Psoas muscle (tissue), 7 donors: ENCODE measurements at regions not wholly inside any gene's neighbourhood (a gene's known extent, or its start where the extent isn't known, plus 50 kb on each side); places are given as distances from the start of the nearest gene placed in this dataset.

Experiments
- ATAC-seq, 4 donors: fragments of 200-7000 bp; cut with Tn5 transposase; one replicate each; pipeline ENCODE4 v1.9.1; 2020; ENCODE audit warnings: moderate library complexity in 3 of 4, mild to moderate bottlenecking in 2 of 4
- DNase-seq, 2 donors: peaks; one replicate each; pipeline ENCODE4 v3.0.0-alpha.2; 2020
- H3K27ac ChIP-seq: fragments of 200-600 bp; one replicate; pipeline ENCODE4 v1.8.0; 2022
- H3K27me3 ChIP-seq, 3 donors: fragments of 200-600 bp in 1 of 3; one replicate each; pipeline versions ENCODE4 v1.6.1 to v1.8.0; 2013 to 2022; ENCODE audit warnings: low read length in 2 of 3, mild to moderate bottlenecking in 2 of 3, moderate library complexity in 1 of 3; ENCODE audit not compliant: insufficient read depth in 3 of 3
- H3K36me3 ChIP-seq, 2 donors: fragments of 200-600 bp in 1 of 2; one replicate each; pipeline versions ENCODE4 v1.6.1 to v1.8.0; 2013 to 2022; ENCODE audit warnings: low read depth in 1 of 2, mild to moderate bottlenecking in 1 of 2, moderate library complexity in 1 of 2; ENCODE audit not compliant: insufficient read depth in 1 of 2
- H3K4me1 ChIP-seq: fragments of 200-600 bp; one replicate; pipeline ENCODE4 v1.8.0; 2022
- H3K4me3 ChIP-seq: fragments of 200-600 bp; one replicate; pipeline ENCODE4 v1.8.0; 2022; ENCODE audit warnings: mild to moderate bottlenecking
- H3K9me3 ChIP-seq: fragments of 200-600 bp; one replicate; pipeline ENCODE4 v1.8.0; 2022
- WGBS, 3 donors: extraction: QIAGEN DNeasy Blood & Tissue Kit; methylation state at CpG; one replicate each; pipeline versions ENCODE4 v1.1.6 to v1.1.7; 2013; 5-methylcytosine and 5-hydroxymethylcytosine counted together
- intact Hi-C, 2 donors: fragments of 100-400 bp; cut with DNase I; formaldehyde crosslinking; loops; one replicate each; pipeline versions ENCODE4 v1.11.0 to v1.14.2; 2022
- TF ChIP-seq, protein P1 (sequence below): fragments of 200-600 bp; IDR thresholded peaks from one replicate; pipeline ENCODE4 v1.8.0; 2022; ENCODE audit warnings: antibody characterized with exemption
- donor health status: healthy with polysubstance abuse.
- donor health status: DM: no; HTN: no; CAD: no; lungs with moderate emphysema.
- donor health status: Bipolar disorder and iron deficiency.
- donor health status: healthy.
- donor health status: DM: yes; HTN: yes; CAD: no.
- donor health status: DM: no; HTN: no; CAD: no.
- donor health status: DM: yes; HTN: yes; CAD: no.

DNA sequence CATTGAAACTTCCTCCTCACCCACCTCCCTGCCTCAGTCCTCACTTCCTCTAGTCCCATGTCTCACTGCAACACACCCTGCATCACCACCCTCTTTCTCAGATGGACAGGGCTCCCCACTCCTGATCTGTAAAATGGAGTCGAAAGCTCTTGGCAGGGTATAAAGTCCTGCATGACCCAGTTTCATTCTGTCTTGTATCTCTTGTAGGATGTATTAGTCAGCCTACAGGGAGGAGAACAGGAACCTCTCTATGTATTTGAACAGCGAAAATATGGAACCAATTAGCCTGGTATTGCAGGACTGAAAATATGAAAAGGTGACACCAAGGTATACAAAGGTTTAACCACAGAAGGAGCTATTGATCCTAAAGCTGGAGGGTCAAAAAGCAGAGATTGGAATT is 156.9 kb upstream of the SNX19 start:
- Histone ChIP-seq H3K27ac (no peak overlapping the region), H3K27me3 (peaks cover 0 to 2% (median 0%) of the 10 kb centered on the region in 3 donors), H3K4me3 (no peak overlapping the region), H3K9me3 (no peaks in the 10 kb centered on the region), H3K36me3 (no peaks in the 10 kb centered on the region), H3K4me1 (no peaks in the 10 kb centered on the region)
- DNase-seq, result no peak
- WGBS, 3 donors, result 89 to 94% (median 91%) methylated on average over 2 of the region's 2 CpGs
- ATAC-seq, result no peak
- TF ChIP-seq, protein P1, sequence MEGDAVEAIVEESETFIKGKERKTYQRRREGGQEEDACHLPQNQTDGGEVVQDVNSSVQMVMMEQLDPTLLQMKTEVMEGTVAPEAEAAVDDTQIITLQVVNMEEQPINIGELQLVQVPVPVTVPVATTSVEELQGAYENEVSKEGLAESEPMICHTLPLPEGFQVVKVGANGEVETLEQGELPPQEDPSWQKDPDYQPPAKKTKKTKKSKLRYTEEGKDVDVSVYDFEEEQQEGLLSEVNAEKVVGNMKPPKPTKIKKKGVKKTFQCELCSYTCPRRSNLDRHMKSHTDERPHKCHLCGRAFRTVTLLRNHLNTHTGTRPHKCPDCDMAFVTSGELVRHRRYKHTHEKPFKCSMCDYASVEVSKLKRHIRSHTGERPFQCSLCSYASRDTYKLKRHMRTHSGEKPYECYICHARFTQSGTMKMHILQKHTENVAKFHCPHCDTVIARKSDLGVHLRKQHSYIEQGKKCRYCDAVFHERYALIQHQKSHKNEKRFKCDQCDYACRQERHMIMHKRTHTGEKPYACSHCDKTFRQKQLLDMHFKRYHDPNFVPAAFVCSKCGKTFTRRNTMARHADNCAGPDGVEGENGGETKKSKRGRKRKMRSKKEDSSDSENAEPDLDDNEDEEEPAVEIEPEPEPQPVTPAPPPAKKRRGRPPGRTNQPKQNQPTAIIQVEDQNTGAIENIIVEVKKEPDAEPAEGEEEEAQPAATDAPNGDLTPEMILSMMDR, result no peak
- intact Hi-C loops, result no loop called here

DNA sequence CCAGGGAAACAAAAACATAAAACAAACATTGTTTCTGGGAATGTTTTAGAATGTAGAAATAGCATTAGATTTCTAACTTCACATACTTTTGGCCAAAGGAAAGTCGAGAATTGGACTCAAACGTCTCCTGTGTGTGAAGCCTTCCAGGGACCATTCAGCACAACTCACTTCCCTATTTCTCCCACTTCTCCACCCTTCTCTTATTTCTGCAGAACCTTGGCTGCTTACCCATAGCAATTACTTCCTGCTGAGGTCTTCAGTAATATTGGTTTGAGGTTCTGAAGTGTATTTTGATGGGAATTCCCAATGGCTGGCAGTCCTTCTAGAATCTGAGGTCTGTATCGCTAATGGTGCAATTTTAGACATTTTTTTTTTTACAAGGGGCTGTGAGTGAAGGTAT is 158.3 kb upstream of the SNX19 start:
- DNase-seq, result no peak
- 45 to 61% (median 58%) methylated on average over 3 of the region's 3 CpGs for WGBS, 3 donors

DNA sequence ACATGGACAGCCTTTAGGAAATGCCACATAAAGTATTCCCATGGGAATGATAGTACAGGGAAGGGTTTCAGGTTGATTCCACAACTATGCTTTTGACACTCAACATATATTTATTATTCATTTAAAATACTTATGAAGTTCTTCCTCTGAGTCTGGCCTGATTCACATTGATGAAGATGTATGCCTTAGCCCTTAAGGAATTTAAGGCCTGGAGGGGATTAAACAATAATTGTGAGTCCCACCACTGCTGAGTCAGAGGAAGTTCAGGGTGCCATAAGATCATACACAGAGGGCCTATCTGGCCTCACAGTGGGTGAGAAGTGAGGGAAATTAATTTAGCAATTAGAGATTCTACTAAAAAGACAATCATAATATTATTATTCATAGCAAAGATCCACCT is 161.1 kb upstream of the SNX19 start:
- DNase-seq, result no peak
- H3K27me3 ChIP-seq, result peaks cover 0 to 2% (median 0%) of the 10 kb centered on the region in 3 donors
- H3K27ac ChIP-seq, result no peak overlapping the region
- intact Hi-C loops, result no loop called here
- no peaks in the 10 kb centered on the region for H3K9me3 ChIP-seq
- no peak overlapping the region for H3K4me3 ChIP-seq
- TF ChIP-seq, protein P1, result no peak
- no peak for ATAC-seq
- H3K36me3 ChIP-seq, result no peaks in the 10 kb centered on the region
- H3K4me1 ChIP-seq, result no peaks in the 10 kb centered on the region

More for the DNA sequence above, 158.3 kb upstream of the SNX19 start:
- no peaks in the 10 kb centered on the region for H3K36me3 ChIP-seq
- H3K27ac ChIP-seq, result no peak overlapping the region
- TF ChIP-seq, protein P1, result no peak
- no peaks in the 10 kb centered on the region for H3K9me3 ChIP-seq
- H3K4me1 ChIP-seq, result no peaks in the 10 kb centered on the region
- intact Hi-C loops, result no loop called here
- peaks cover 0 to 2% (median 0%) of the 10 kb centered on the region in 3 donors for H3K27me3 ChIP-seq
- ATAC-seq, result no peak
- no peak overlapping the region for H3K4me3 ChIP-seq

DNA sequence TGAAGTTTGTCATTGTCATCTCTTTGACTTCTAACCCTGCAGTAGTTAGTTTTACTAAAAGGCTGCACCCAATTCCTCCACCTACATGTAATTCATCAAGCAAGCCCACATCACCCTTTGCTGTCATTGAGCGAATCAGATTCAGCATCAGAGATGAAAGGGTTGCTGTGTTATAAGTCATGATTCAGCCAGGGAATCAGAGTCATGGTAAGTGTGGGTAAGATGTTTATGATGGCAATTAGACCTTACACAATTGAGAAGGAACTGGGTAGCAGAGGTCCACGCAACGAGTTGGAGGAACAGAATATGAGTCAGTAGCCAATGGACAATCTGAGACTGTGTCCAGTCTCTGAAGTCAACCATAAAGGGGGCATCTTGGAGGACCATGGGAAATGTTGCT is 162.8 kb upstream of the SNX19 start:
- H3K4me3 ChIP-seq, result no peak overlapping the region
- DNase-seq (no peak), ATAC-seq (no peak)
- no peaks in the 10 kb centered on the region for H3K4me1 ChIP-seq
- H3K9me3 ChIP-seq, result no peaks in the 10 kb centered on the region
- no peaks in the 10 kb centered on the region for H3K27me3 ChIP-seq
- TF ChIP-seq, protein P1, result no peak
- H3K36me3 ChIP-seq, result no peaks in the 10 kb centered on the region
- 74 to 90% (median 84%) methylated on average over 3 of the region's 3 CpGs for WGBS, 3 donors
- no peak overlapping the region for H3K27ac ChIP-seq
- intact Hi-C loops, result no loop called here

DNA sequence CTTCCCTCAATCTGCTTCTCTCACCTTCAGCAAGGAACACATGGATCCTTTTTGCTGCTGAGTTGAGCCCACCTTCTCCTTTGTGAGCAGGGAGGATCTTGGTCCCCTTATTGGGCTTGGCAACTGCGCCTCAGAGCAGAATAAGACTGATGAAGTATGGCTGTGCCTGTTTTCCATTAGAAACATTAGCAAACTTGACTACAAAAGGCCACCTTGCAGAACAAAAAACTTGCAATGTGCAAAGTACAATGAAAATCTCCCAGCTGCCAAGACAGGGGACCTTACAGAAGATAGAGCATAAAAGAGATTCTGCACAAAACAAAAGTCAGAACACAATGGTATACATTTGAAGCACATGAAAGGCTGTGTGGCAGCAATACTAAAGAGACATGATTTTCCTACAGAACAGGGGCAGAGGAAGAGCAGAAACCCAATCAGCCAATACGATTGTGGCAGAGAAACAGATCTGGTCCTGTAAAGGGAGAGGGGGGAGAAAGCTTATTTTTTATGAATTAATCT is 173.5 kb upstream of the SNX19 start:
- DNase-seq (no peak), ATAC-seq (no peak)
- H3K36me3 ChIP-seq, result no peaks in the 10 kb centered on the region
- WGBS, 3 donors, result 68 to 76% (median 74%) methylated on average over 2 of the region's 2 CpGs
- no peak overlapping the region for H3K4me3 ChIP-seq
- H3K4me1 ChIP-seq, result no peaks in the 10 kb centered on the region
- no peaks in the 10 kb centered on the region for H3K9me3 ChIP-seq
- TF ChIP-seq, protein P1, result no peak
- H3K27me3 ChIP-seq, result no peaks in the 10 kb centered on the region
- intact Hi-C loops, result no loop called here
- H3K27ac ChIP-seq, result no peak overlapping the region
